ENCODE measurements at regions not wholly inside any gene's neighbourhood (a gene's known extent, or its start where the extent isn't known, plus 50 kb on each side); places are given as distances from the start of the nearest gene placed in this dataset.
"Not testable (repeated sequence)": the region's sequence is repeated elsewhere in the genome, so short reads cannot be mapped to it uniquely, and the experiment has no call there.

DNA sequence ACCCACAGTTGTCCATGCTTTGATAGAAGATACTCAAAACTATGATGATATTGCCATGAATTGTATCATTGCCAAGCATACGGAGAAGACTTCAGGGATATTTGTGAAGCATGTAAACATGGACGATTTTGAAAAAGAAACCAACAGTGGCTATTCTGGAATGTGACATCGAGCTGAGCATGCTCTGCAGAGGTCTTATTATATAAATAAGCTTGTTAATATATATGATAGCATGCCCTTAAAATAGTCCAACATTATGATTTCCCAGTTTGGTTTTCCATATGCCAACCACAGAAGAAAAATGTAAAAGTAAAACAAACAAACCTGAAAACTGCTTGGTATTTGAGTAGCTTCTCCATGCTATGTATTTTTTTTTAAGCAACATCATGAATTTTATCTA lies 159.1 kb downstream of the LNPK start:
- Mint-ChIP-seq H3K9me3 (peaks cover 2% of the 10 kb centered on the region), H3K36me3 (ENCODE audit: low read depth) (no peaks in the 10 kb centered on the region), H3K27me3 (ENCODE audit: insufficient read depth) (no peaks in the 10 kb centered on the region), H3K27ac (no peak overlapping the region), H3K4me1 (peaks cover 6% of the 10 kb centered on the region), H3K4me3 (no peak overlapping the region)
- H3K36me3 ChIP-seq (ENCODE audit: control insufficient read depth, insufficient read depth, low read length) = no peaks in the 10 kb centered on the region
- H3K9me3 ChIP-seq (ENCODE audit: control insufficient read depth, low read length) = peaks cover 6% of the 10 kb centered on the region
- H3K27ac ChIP-seq (ENCODE audit: low read depth, low read length) = no peak overlapping the region
- DNase-seq = no peak
- H3K4me1 ChIP-seq (ENCODE audit: control insufficient read depth, insufficient read depth, low read length) = no peaks in the 10 kb centered on the region
- TF ChIP-seq, protein P1, sequence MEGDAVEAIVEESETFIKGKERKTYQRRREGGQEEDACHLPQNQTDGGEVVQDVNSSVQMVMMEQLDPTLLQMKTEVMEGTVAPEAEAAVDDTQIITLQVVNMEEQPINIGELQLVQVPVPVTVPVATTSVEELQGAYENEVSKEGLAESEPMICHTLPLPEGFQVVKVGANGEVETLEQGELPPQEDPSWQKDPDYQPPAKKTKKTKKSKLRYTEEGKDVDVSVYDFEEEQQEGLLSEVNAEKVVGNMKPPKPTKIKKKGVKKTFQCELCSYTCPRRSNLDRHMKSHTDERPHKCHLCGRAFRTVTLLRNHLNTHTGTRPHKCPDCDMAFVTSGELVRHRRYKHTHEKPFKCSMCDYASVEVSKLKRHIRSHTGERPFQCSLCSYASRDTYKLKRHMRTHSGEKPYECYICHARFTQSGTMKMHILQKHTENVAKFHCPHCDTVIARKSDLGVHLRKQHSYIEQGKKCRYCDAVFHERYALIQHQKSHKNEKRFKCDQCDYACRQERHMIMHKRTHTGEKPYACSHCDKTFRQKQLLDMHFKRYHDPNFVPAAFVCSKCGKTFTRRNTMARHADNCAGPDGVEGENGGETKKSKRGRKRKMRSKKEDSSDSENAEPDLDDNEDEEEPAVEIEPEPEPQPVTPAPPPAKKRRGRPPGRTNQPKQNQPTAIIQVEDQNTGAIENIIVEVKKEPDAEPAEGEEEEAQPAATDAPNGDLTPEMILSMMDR (conservative IDR thresholded peaks at IDR 0.05) = no peak
- WGBS, 2 experiments (ENCODE audit: insufficient coverage in 1 of 2, insufficient read length in 1 of 2) = 50 to 78% methylated on average over 1 to 3 of the region's 3 CpGs
- H3K9ac ChIP-seq (ENCODE audit: extremely low read depth, low read length, poor library complexity, severe bottlenecking) = no peak overlapping the region
- no peaks in the 10 kb centered on the region for H3K27me3 ChIP-seq (ENCODE audit: control insufficient read depth, insufficient read depth, low read length, poor library complexity, severe bottlenecking)
- no peak overlapping the region for H3K4me3 ChIP-seq (ENCODE audit: low read length)

DNA sequence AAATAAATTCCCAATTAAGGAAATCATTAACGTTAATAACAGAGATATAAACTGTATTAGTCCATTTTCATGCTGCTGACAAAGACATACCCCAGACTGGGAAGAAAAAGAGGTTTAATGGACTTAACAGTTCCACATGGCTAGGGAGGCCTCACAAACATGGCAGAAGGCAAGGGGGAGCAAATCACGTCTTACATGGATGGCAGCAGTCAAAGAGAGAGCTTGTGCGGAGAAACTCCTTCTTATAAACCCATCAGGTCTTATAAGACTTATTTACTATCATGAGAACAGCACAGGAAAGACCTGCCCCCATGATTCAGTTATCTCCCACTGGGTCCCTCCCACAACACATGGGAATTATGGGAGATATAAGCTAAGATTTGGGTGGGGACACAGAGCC lies 161.3 kb downstream of the LNPK start:
- not testable (repeated sequence) for H3K4me1 ChIP-seq (ENCODE audit: control insufficient read depth, insufficient read depth, low read length); H3K4me1 Mint-ChIP-seq; H3K27ac ChIP-seq (ENCODE audit: low read depth, low read length); DNase-seq; H3K27me3 Mint-ChIP-seq (ENCODE audit: insufficient read depth); H3K4me3 Mint-ChIP-seq; H3K9me3 ChIP-seq (ENCODE audit: control insufficient read depth, low read length); H3K9me3 Mint-ChIP-seq; H3K36me3 ChIP-seq (ENCODE audit: control insufficient read depth, insufficient read depth, low read length); H3K36me3 Mint-ChIP-seq (ENCODE audit: low read depth); H3K4me3 ChIP-seq (ENCODE audit: low read length); H3K9ac ChIP-seq (ENCODE audit: extremely low read depth, low read length, poor library complexity, severe bottlenecking); H3K27me3 ChIP-seq (ENCODE audit: control insufficient read depth, insufficient read depth, low read length, poor library complexity, severe bottlenecking); H3K27ac Mint-ChIP-seq
- WGBS, 2 experiments (ENCODE audit: insufficient coverage in 1 of 2, insufficient read length in 1 of 2) = 90% methylated on average over 3 of the region's 3 CpGs; no CpG with 5 or more reads in 1 of the 2 experiments

DNA sequence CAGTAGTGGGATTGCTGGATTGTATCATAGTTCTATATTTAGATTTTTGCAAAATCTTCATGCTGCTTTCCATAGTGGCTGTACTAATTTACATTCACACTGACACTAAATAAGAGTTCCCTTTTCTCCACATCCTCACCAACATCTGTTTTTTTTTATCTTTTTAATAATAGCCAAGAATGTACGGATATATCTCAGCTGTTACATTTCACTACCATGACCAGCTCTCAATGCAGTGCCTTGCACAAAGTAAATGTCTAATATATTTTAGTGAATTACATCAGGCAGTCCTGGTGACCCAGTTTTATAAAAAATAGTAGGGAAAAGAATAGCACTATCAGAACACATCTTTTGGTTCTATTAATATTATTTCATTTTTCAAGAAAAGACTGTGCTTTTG lies 161.8 kb downstream of the LNPK start:
- H3K4me3 ChIP-seq (ENCODE audit: low read length) = no peak overlapping the region
- Mint-ChIP-seq H3K4me1 (no peaks in the 10 kb centered on the region), H3K9me3 (peaks cover 2% of the 10 kb centered on the region), H3K27me3 (ENCODE audit: insufficient read depth) (no peaks in the 10 kb centered on the region), H3K36me3 (ENCODE audit: low read depth) (no peaks in the 10 kb centered on the region), H3K27ac (no peak overlapping the region), H3K4me3 (no peak overlapping the region)
- 88% methylated on average over 1 of the region's 1 CpG; no CpG with 5 or more reads in 1 of the 2 experiments for WGBS, 2 experiments (ENCODE audit: insufficient coverage in 1 of 2, insufficient read length in 1 of 2)
- DNase-seq = no peak
- H3K9me3 ChIP-seq (ENCODE audit: control insufficient read depth, low read length) = no peaks in the 10 kb centered on the region
- H3K27ac ChIP-seq (ENCODE audit: low read depth, low read length) = no peak overlapping the region
- H3K27me3 ChIP-seq (ENCODE audit: control insufficient read depth, insufficient read depth, low read length, poor library complexity, severe bottlenecking) = no peaks in the 10 kb centered on the region
- no peaks in the 10 kb centered on the region for H3K36me3 ChIP-seq (ENCODE audit: control insufficient read depth, insufficient read depth, low read length)
- H3K4me1 ChIP-seq (ENCODE audit: control insufficient read depth, insufficient read depth, low read length) = no peaks in the 10 kb centered on the region
- no peak overlapping the region for H3K9ac ChIP-seq (ENCODE audit: extremely low read depth, low read length, poor library complexity, severe bottlenecking)
- TF ChIP-seq, protein P1 (conservative IDR thresholded peaks at IDR 0.05) = no peak

DNA sequence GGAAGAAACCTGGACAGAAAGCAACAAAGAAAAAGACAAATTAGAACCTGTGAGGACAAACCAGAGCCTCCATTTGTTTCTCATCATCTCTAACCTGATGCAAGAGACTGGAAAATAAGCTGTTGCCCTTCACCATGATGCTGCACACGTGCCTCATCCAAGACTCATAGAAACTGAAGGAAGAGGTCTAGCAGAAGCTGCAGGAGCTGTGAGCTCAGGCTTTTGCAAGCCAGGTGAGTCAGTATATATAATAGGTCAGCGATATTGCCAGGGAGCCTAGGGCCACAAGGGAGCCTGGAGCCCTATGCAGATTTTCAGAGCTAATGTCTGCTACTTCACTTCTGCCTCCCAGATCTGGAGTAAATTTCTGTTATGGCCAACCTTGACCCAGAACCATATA lies 163.1 kb downstream of the LNPK start:
- Histone ChIP-seq H3K9ac (ENCODE audit: extremely low read depth, low read length, poor library complexity, severe bottlenecking) (no peak overlapping the region), H3K27ac (ENCODE audit: low read depth, low read length) (no peak overlapping the region), H3K9me3 (ENCODE audit: control insufficient read depth, low read length) (no peaks in the 10 kb centered on the region), H3K4me1 (ENCODE audit: control insufficient read depth, insufficient read depth, low read length) (no peaks in the 10 kb centered on the region), H3K4me3 (ENCODE audit: low read length) (no peak overlapping the region), H3K36me3 (ENCODE audit: control insufficient read depth, insufficient read depth, low read length) (no peaks in the 10 kb centered on the region), H3K27me3 (ENCODE audit: control insufficient read depth, insufficient read depth, low read length, poor library complexity, severe bottlenecking) (no peaks in the 10 kb centered on the region)
- no peaks in the 10 kb centered on the region for H3K27me3 Mint-ChIP-seq (ENCODE audit: insufficient read depth)
- WGBS, 2 experiments (ENCODE audit: insufficient coverage in 1 of 2, insufficient read length in 1 of 2) = 91% methylated on average over 2 of the region's 2 CpGs; no CpG with 5 or more reads in 1 of the 2 experiments
- no peak overlapping the region for H3K4me3 Mint-ChIP-seq
- TF ChIP-seq, protein P1 (conservative IDR thresholded peaks at IDR 0.05) = no peak
- no peaks in the 10 kb centered on the region for H3K4me1 Mint-ChIP-seq
- no peaks in the 10 kb centered on the region for H3K36me3 Mint-ChIP-seq (ENCODE audit: low read depth)
- H3K27ac Mint-ChIP-seq = no peak overlapping the region
- DNase-seq = no peak
- H3K9me3 Mint-ChIP-seq = peaks cover 2% of the 10 kb centered on the region

All from endodermal cell (in vitro differentiated cells).